ENCODE measurements at regions not wholly inside any gene's neighbourhood (a gene's known extent, or its start where the extent isn't known, plus 50 kb on each side); places are given as distances from the start of the nearest gene placed in this dataset.

DNA sequence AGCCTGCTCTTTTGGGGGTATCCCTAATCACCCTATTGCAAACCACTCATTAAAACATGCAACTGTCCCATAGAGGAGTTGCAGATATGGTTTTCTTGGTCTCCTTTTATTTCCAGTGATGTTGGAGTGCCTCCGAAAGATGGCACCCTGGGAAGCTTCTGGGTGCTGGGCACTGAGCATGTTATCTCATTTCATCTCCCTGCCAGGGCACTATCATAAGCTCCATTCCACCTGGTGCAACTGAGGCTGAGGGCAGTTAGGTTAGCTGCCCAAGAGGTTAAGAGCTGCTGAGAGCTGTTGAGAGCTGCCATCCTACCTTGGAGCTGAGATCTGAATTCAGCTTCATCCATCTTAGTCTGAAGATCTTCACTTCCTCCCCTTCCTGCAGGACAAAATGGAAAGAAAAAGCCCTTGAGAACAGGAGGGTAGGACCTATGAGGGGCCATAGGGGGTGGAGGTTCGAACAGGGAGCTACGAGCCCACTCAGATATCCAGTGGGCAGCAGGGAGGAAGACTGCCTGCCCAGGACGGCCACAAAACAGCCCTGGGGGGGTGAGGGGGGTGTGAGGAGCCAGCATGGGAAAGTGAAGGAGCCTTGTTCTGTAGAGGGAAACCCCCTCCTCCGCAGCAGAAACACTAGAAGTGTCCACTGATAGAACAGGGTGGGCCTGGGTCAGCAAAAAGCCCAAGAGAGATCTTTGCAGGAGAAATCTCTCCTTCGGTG is 202.5 kb downstream of the ZFP36L2 start:
- TF ChIP-seq, protein P1, sequence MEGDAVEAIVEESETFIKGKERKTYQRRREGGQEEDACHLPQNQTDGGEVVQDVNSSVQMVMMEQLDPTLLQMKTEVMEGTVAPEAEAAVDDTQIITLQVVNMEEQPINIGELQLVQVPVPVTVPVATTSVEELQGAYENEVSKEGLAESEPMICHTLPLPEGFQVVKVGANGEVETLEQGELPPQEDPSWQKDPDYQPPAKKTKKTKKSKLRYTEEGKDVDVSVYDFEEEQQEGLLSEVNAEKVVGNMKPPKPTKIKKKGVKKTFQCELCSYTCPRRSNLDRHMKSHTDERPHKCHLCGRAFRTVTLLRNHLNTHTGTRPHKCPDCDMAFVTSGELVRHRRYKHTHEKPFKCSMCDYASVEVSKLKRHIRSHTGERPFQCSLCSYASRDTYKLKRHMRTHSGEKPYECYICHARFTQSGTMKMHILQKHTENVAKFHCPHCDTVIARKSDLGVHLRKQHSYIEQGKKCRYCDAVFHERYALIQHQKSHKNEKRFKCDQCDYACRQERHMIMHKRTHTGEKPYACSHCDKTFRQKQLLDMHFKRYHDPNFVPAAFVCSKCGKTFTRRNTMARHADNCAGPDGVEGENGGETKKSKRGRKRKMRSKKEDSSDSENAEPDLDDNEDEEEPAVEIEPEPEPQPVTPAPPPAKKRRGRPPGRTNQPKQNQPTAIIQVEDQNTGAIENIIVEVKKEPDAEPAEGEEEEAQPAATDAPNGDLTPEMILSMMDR (conservative IDR thresholded peaks at IDR 0.05): no peak
- TF ChIP-seq EZH2 (IDR thresholded peaks at IDR 0.05; ENCODE audit: low read depth): no peak

Measured in PC-9 (cell line).